HuH-7 (cell line): ENCODE measurements at regions not wholly inside any gene's neighbourhood (a gene's known extent, or its start where the extent isn't known, plus 50 kb on each side); places are given as distances from the start of the nearest gene placed in this dataset.

Experiments used
- DNase-seq: peaks from one replicate; pipeline ENCODE4 v3.0.0; 2011; ENCODE audit warnings: low spot score

- no peak for DNase-seq
Measured at GRCh38 chr4:11183356-11183740, 245.3 kb downstream of the HS3ST1 start.

DNA sequence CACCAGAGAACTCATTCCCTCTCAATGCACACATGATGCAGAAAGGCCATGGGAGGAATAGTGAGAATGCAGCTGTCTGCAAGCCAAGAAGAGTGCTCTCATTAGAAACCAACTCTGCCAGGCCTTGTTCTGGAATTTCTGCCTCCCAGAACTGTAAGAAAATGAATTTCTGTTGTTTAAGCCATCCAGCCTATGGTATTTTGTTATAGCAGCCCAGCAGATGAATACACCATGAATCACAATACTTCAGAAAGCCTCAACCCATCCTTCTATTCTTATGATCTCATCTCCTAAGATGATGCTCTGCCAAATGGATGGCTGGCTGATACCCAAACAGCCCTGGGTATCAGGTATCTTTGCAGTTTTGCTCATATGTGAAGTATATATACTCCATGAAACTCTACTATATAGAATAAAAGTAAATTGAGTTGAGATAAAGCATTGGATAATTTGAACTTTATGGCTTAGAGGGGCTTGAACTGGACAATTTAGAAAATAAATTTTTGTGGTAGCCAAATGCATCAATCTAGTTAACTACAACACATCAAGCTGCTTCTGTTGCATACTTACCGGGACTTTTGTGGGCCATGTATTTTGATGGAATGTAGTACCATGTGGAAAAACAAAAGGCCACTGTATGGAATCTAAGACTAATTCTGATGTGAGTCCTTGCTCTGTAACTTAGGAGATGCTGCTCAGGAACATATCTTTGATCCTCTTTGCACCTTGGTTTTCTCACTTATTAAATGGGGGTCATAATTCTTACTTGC, 245.9 kb downstream of the HS3ST1 start:
- no peak for DNase-seq

GRCh38 chr4:11182031-11182430, 246.7 kb downstream of the HS3ST1 start:
- DNase-seq, result no peak

DNA sequence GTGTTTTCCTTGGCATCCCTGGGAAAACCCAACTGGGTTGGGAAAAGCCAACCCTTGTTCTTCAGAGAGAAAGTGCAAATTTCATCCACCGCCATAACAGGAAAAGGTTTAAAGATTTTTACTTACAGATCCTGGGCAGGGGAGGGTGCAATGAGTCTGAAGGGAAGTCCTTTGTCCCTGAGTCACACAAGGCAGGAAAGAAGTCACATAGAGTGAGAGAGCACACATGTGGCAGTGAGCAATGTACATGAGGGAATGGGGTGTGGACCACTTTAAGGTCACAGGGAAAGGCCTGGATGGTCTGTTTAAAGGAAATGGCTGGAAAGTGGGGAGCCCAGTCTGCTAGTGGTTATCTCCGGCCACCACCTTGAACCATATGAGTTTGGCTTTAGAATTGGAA, 248.9 kb downstream of the HS3ST1 start:
- no peak for DNase-seq

DNA sequence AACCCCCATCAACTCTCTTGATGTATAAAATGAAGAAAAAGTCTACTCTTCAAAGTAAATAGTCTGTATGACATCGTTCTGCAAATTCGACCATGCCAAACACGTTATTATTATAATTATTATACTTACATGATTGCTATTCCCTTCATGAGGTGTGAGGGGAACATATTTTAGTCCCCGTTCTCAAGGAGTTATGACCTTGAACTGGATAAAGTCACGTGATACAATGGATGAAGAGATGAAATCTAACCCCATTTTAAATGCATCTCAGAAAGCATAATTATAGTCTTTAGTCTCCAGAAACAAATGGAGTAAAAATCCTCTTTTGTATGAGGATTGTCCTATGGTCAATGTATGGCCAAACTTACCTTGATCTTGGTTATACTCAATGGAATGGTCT, 250.3 kb downstream of the HS3ST1 start:
- no peak for DNase-seq

GRCh38 chr4:11175374-11175773, 253.3 kb downstream of the HS3ST1 start:
- no peak for DNase-seq

DNA sequence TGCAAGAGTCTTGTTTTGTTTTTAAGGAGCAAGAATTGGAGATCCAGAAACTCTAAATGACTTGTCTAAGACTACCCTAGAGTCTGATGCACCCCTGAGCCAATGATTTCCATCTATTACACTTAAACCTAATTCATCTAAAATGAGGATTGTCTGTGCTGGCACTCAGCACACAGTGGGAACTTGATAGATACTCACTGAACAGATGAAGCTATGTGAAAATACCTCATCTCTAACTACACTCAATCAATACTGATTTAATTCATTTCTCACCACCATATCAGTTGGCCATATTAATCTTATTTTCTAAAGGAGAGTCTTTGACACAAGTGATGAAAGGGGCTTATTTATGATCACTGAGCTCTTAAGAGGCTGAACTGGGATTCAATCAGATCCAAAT, 262.1 kb downstream of the HS3ST1 start:
- no peak for DNase-seq

DNA sequence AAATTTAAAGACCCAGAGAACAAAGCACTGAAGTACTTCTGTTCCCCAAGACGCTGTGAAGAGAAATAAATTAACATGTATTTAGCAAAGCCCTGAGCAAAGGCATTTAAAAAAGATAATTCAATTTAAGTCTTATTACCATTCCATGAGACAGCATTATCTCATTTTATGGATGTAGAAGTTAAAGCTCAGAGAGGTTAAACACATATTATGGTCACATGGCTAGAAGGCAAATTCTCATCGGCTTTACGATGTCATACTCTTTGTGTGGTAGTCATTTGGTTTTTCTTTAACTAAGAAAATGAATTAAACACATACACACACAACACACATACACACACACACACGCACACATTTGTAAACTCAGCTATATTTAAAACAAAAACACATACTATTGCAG, 262.7 kb downstream of the HS3ST1 start:
- DNase-seq, result no peak

DNA sequence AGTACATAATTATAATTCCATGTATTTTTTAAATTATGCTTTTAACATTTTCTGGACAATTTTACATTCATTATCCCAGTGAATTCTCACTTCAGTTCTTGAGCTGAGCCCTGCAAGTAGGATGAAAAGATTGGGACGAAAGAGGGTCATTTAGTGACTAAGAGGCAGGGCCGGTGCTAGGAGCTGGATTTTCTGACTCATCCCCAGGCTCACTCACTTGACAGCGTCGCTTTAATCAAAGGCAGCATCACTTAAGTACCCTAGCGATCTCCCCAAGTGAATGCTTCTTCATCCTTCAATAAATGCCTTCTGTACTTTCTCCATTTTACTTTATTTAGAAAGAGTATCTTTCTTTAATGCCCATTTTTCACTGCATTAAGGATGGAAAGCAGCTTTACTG, 263.6 kb downstream of the HS3ST1 start:
- no peak for DNase-seq

GRCh38 chr4:11160288-11160687, 268.4 kb downstream of the HS3ST1 start:
- DNase-seq, result no peak

- DNase-seq, result no peak
Measured at GRCh38 chr4:11158971-11159370, 269.7 kb downstream of the HS3ST1 start.

DNA sequence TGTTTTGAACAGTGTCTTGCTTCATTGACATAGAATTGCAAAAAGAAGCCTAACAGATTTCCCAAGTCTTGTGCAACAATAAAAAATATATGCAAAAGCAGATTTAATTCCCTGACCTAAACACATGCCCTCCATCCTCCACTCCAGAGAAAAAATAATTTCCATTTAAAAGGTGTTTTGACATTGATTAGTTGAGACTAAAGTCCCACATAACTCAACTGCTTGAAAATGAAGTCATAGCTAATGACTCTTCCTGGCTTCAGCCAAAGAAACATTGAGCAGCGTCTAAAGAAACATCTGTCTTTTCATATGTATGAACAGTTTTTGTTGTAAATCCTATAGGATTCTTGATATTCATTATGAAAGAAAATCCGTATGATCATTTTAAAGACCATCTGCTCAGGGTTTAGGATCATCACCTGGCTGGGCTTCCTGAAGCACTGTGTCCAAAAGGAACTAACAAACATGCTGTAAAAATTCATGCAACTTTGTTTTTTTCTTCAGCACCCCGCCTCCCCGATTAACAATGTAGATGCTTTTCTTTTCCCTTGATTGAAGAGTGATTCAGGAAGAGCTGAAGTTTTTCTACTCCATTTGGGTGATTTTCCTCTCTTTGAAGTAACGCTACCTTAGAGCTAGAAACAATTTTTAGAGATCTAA, 273.4 kb downstream of the HS3ST1 start:
- DNase-seq, result no peak

DNA sequence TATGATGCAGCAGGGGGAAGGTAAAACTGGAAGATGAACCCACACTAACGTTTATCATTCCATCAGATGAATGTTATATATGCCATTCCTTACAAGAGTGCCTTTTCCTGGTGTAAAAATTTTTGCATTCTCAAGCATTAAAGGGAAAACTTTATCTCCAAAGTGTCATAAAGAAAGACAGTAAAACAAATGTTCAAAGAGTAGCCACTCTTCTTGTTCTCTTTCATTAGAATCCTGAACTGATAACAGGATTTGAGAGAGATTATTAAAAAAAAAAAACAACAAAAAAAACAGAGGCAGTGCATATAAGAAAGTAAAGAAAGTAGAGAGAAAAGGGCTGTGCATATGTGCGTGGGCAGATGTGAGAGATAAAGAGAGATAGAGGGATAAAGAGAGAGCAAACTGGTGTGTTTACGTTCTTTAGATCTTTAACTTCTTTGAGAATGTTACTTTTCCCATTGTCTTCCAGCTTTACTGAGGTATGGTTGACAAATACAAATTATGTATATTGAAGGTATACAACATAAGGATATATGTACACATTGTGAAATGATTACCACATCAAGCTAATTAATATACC, 275.4 kb downstream of the HS3ST1 start:
- no peak for DNase-seq

DNA sequence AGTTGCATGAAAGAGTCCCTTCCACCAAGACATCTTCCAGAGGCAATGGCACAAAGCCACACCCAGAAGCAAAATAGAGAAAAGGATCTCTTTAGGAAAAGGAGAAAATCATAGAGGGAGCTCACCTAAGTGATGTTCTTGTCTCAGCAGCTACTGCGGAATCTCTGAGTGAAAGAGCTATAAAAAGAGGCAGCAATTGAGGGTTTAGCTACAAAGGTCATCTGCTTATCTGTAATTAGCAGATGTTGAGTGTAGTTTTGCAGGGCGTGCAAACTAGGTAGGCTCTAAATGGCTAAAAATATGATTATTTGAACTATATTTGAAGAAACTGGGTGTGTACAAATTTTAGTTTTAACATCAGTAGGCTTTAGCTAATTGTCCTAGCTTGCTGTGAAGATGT, 276.0 kb downstream of the HS3ST1 start:
- peak; percentile 16 for DNase-seq

GRCh38 chr4:11151500-11151899, 277.2 kb downstream of the HS3ST1 start:
- DNase-seq, result no peak

DNA sequence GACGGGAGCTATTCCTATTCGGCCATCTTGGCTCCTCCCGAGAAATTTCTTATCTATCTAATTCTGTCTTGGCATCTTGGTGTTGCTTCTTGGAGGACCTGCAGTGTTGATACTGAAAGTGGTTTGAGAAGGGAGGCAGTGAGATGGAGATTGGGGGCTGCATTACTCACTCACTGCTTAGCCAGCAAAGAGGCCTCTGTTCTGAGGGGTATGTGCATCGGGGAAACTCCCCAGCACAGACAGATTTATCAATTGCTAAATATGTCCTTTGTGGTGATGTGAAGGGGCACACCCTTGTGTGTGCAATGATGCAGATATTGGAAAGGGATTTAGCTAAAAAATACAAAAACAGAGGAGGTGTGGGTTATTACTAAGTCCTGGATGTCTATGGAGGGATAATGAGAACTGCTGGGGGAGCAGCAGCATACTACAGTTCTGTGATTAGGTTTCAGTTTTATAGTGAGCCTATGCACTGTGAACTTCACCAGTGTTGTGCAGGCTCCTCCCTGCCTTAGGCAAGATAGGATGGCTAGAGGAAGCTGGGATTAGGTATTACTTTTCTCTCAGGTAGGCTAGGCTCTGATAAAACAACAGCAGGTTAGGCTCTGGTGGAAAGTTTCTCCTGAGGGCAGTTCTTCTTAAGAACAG, 279.0 kb downstream of the HS3ST1 start:
- no peak for DNase-seq

DNA sequence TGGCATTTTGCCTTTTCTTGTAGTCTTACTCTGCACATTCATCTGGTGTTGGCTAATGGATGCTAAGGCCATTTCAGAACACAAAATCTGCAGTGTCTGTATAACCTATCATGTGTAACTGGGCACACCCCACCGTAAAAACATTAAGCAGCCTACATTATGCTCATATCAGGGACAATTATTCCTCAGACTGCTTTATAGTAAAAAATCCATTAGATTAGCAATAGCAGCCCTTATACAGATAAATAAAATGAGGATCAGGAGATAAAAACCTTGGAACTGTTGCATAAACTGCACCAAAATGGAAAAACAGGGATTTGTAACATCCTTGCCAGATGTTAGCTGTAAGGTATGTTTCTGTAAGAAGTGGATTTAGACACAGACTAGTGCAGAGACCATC, 288.8 kb downstream of the HS3ST1 start:
- DNase-seq, result no peak

DNA sequence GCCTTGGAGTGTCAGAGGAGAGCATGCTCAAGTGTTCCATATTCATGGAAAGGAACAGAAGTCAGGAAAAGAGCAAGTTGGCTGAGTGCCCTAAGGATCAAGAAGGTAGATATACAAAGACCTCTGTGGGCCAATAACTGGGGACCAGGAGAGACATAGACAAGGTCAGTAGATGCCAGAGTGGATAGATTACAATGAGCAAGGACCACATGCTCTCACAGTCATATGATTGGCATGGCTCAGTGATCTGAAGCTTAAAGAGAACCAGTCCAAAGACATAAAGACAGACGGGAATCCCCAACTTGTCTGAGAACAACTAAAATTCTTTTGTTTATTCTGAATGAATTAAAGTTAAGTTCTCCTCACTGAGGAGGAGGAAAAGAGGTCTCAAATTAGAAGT, 289.7 kb downstream of the HS3ST1 start:
- no peak for DNase-seq

DNA sequence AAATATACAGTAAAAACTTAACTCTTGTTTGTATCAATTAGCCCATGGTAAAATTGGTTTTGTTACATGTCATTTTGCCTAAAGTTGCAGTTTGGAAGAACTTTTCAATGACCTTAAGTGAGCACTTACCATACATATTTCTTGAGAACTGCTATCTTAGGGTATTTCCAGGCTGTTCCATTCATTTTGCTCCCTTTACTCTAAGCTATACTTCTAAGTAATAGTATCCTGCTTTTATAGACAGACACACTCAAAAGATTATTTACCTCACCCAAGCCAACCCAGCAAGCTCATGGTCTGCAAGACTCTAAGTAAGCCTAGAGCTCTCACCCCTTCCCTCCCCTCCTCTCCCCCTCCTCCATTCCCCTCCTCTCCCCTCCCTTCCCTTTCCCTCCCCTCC, 294.0 kb downstream of the HS3ST1 start:
- DNase-seq, result no peak

- no peak for DNase-seq
Measured at GRCh38 chr4:11133868-11134267, 294.8 kb downstream of the HS3ST1 start.

- DNase-seq, result no peak
Measured at GRCh38 chr4:11132478-11132877, 296.2 kb downstream of the HS3ST1 start.

DNA sequence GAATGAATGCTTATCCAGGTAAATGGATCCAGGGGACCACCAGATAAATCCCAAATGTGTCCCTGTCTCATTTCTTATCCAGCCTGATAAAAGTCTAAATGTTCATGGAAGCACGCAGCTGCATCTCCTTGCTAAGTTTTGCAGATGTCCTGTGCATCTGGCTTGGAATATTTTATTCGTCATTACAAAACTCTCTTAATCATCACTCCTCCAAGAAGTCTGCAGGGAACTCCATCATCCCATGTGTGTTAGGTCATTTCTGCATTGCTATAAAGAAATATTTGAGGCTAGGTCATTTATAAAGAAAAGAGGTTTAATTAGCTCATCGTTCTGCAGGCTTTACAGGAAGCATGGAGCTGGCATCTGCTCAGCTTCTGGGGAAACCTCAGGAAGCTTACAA, 297.2 kb downstream of the HS3ST1 start:
- no peak for DNase-seq
